Neural cell (in vitro differentiated cells): ENCODE measurements at regions not wholly inside any gene's neighbourhood (a gene's known extent, or its start where the extent isn't known, plus 50 kb on each side); places are given as distances from the start of the nearest gene placed in this dataset.

Experiments
- H2AFZ ChIP-seq: fragments of 200-600, 300-800 bp; sonication (generic), shearing (Covaris generic); 2 replicates; pipeline ENCODE4 v1.6.0; 2014; ENCODE audit warnings: low read depth, mild to moderate bottlenecking, antibody characterized with exemption, low read length, moderate library complexity
- H3F3A ChIP-seq: fragments of 200-600 bp; shearing (Covaris generic); 2 replicates; pipeline ENCODE4 v1.6.1; 2016; ENCODE audit warnings: mild to moderate bottlenecking, moderate library complexity, mixed read lengths, antibody characterized with exemption, low read length; ENCODE audit not compliant: insufficient read depth, poor library complexity, severe bottlenecking
- H3K27ac ChIP-seq: fragments of 200-600, 300-800 bp; sonication (generic), shearing (Covaris generic); 2 replicates; pipeline ENCODE4 v1.5.1; 2014; ENCODE audit warnings: mild to moderate bottlenecking, low read length, moderate library complexity
- H3K27me3 ChIP-seq: fragments of 300-800, 200-600 bp; sonication (generic), shearing (Covaris generic); 2 replicates; pipeline ENCODE4 v1.6.0; 2014; ENCODE audit warnings: mild to moderate bottlenecking, low read depth, low read length, moderate library complexity; ENCODE audit not compliant: insufficient read depth
- H3K36me3 ChIP-seq: fragments of 300-800, 200-600 bp; sonication (generic), shearing (Covaris generic); 2 replicates; pipeline ENCODE4 v1.5.1; 2014; ENCODE audit warnings: mild to moderate bottlenecking, antibody characterized with exemption, low read length, moderate library complexity; ENCODE audit not compliant: insufficient read depth
- H3K4me2 ChIP-seq: fragments of 300-800, 200-600 bp; sonication (generic), shearing (Covaris generic); 2 replicates; pipeline ENCODE4 v1.6.0; 2014; ENCODE audit warnings: mild to moderate bottlenecking, low read length
- H3K4me3 ChIP-seq: fragments of 300-800, 200-600 bp; sonication (generic), shearing (Covaris generic); 2 replicates; pipeline ENCODE4 v1.5.1; 2014; ENCODE audit warnings: mild to moderate bottlenecking, low read length, moderate library complexity
- H3K79me2 ChIP-seq: fragments of 200-600 bp; shearing (Covaris generic); replicated peaks from 2 replicates; pipeline ENCODE4 v1.6.0; 2014; ENCODE audit warnings: mild to moderate bottlenecking, low read length, moderate library complexity; ENCODE audit not compliant: insufficient read depth
- H3K9ac ChIP-seq: fragments of 300-800, 200-600 bp; sonication (generic), shearing (Covaris generic); 2 replicates; pipeline ENCODE4 v1.6.1; 2016; ENCODE audit warnings: mild to moderate bottlenecking, low read length, mixed read lengths
- H3K9me2 ChIP-seq: fragments of 200-600 bp; shearing (Covaris generic); 2 replicates; pipeline ENCODE4 v1.6.1; 2016; ENCODE audit warnings: mild to moderate bottlenecking, low read length, mixed read lengths; ENCODE audit not compliant: insufficient read depth
- H3K9me3 ChIP-seq: fragments of 200-600, 300-800 bp; sonication (generic), shearing (Covaris generic); 2 replicates; pipeline ENCODE4 v1.6.1; 2016; ENCODE audit warnings: mild to moderate bottlenecking, mixed run types, low read length, moderate library complexity, mixed read lengths
- H4K20me1 ChIP-seq: fragments of 200-600 bp; shearing (Covaris generic); 2 replicates; pipeline ENCODE4 v1.6.1; 2016; ENCODE audit warnings: mild to moderate bottlenecking, mixed run types; ENCODE audit not compliant: insufficient read depth
- CTCF ChIP-seq: fragments of 450-650 bp; IDR thresholded peaks from 2 replicates; pipeline ENCODE4 v1.5.1; 2014; ENCODE audit warnings: antibody characterized with exemption, mild to moderate bottlenecking, moderate library complexity; ENCODE audit not compliant: poor library complexity, severe bottlenecking
- EP300 ChIP-seq: fragments of 450-650 bp; conservative IDR thresholded peaks from 2 replicates; pipeline ENCODE4 v1.6.1; 2014; ENCODE audit warnings: antibody characterized with exemption, mild to moderate bottlenecking, moderate library complexity; ENCODE audit not compliant: poor library complexity, severe bottlenecking
- EZH2 ChIP-seq: fragments of 200-600, 300-800 bp; shearing (Covaris generic), sonication (generic); IDR thresholded peaks from 2 replicates; pipeline ENCODE4 v1.6.1; 2014; ENCODE audit warnings: antibody characterized with exemption, low read length, borderline replicate concordance, mild to moderate bottlenecking; ENCODE audit not compliant: insufficient read depth, poor library complexity, severe bottlenecking
- MXI1 ChIP-seq: fragments of 450-650 bp; conservative IDR thresholded peaks from 2 replicates; pipeline ENCODE4 v1.6.1; 2014; ENCODE audit warnings: antibody characterized with exemption, mild to moderate bottlenecking; ENCODE audit not compliant: poor library complexity, severe bottlenecking
- POLR2AphosphoS5 ChIP-seq: IDR thresholded peaks from 2 replicates; pipeline ENCODE4 v1.6.1; 2012
- RAD21 ChIP-seq: fragments of 450-650 bp; conservative IDR thresholded peaks from 2 replicates; pipeline ENCODE4 v1.6.1; 2014; ENCODE audit warnings: antibody characterized with exemption, mild to moderate bottlenecking, moderate library complexity
- REST ChIP-seq: IDR thresholded peaks from 2 replicates; pipeline ENCODE4 v1.6.1; 2012; ENCODE audit warnings: borderline replicate concordance
- SMC3 ChIP-seq: fragments of 450-650 bp; conservative IDR thresholded peaks from 2 replicates; pipeline ENCODE4 v1.6.1; 2014; ENCODE audit warnings: antibody characterized with exemption, mild to moderate bottlenecking, moderate library complexity; ENCODE audit not compliant: poor library complexity
- TAF1 ChIP-seq: IDR thresholded peaks from 2 replicates; pipeline ENCODE4 v1.6.1; 2012; ENCODE audit warnings: low read depth

GRCh38 chr3:72175296-72175858 lies 390.4 kb upstream of the PROK2 start:
- Histone ChIP-seq H3K4me2 (no peak overlapping the region), H3K9ac (no peak overlapping the region), H3K36me3 (no peaks in the 10 kb centered on the region), H3F3A (no peaks in the 10 kb centered on the region), H3K4me3 (no peak overlapping the region), H3K9me3 (no peaks in the 10 kb centered on the region), H2AFZ (no peak overlapping the region), H3K9me2 (no peaks in the 10 kb centered on the region), H4K20me1 (no peaks in the 10 kb centered on the region), H3K27ac (no peak overlapping the region), H3K79me2 (no peaks in the 10 kb centered on the region), H3K27me3 (no peaks in the 10 kb centered on the region)
- TF ChIP-seq TAF1 (no peak), CTCF (no peak), REST (no peak), EZH2 (no peak), MXI1 (no peak), POLR2AphosphoS5 (no peak), RAD21 (no peak), EP300 (no peak), SMC3 (no peak)

GRCh38 chr3:72174890-72175289 lies 389.9 kb upstream of the PROK2 start:
- Histone ChIP-seq H3K79me2 (no peaks in the 10 kb centered on the region), H3K27me3 (no peaks in the 10 kb centered on the region), H2AFZ (no peak overlapping the region), H3K36me3 (no peaks in the 10 kb centered on the region), H3F3A (no peaks in the 10 kb centered on the region), H3K4me2 (no peak overlapping the region), H3K4me3 (no peak overlapping the region), H4K20me1 (no peaks in the 10 kb centered on the region), H3K9me2 (no peaks in the 10 kb centered on the region), H3K27ac (no peak overlapping the region), H3K9me3 (no peaks in the 10 kb centered on the region), H3K9ac (no peak overlapping the region)
- TF ChIP-seq MXI1 (no peak), EP300 (no peak), EZH2 (no peak), RAD21 (no peak), REST (no peak), CTCF (no peak), POLR2AphosphoS5 (no peak), TAF1 (no peak), SMC3 (no peak)
